H9 (cell line): ENCODE measurements at regions not wholly inside any gene's neighbourhood (a gene's known extent, or its start where the extent isn't known, plus 50 kb on each side); places are given as distances from the start of the nearest gene placed in this dataset.

Experiments
- DNase-seq: peaks from one replicate; pipeline ENCODE4 v3.0.0-alpha.2; 2017
- H2AFZ ChIP-seq: one replicate; pipeline ENCODE4 v1.6.1; 2013; ENCODE audit warnings: mild to moderate bottlenecking, low read length, control low read depth, moderate library complexity
- H2AK5ac ChIP-seq: 2 replicates; pipeline ENCODE4 v1.6.1; 2013; ENCODE audit warnings: low read length, control low read depth, mixed read lengths; ENCODE audit not compliant: insufficient read length
- H2BK120ac ChIP-seq: one replicate; pipeline ENCODE4 v1.6.1; 2013; ENCODE audit warnings: low read depth, mild to moderate bottlenecking, low read length, control low read depth, inconsistent platforms; ENCODE audit not compliant: poor library complexity, severe bottlenecking
- H2BK12ac ChIP-seq: 2 replicates; pipeline ENCODE4 v1.6.1; 2013; ENCODE audit warnings: low read length, control low read depth, mixed read lengths, low read depth; ENCODE audit not compliant: insufficient read length
- H2BK15ac ChIP-seq: 2 replicates; pipeline ENCODE4 v1.6.1; 2013; ENCODE audit warnings: low read depth, low read length, control low read depth
- H2BK20ac ChIP-seq: one replicate; pipeline ENCODE4 v1.6.1; 2013; ENCODE audit warnings: low read depth, mild to moderate bottlenecking, low read length, control low read depth, inconsistent platforms; ENCODE audit not compliant: poor library complexity, severe bottlenecking
- H2BK5ac ChIP-seq: 2 replicates; pipeline ENCODE4 v1.6.1; 2013; ENCODE audit warnings: low read length, control low read depth, mixed read lengths; ENCODE audit not compliant: insufficient read length
- H3K14ac ChIP-seq: 2 replicates; pipeline ENCODE4 v1.6.1; 2013; ENCODE audit warnings: low read length, control low read depth; ENCODE audit not compliant: insufficient read depth
- H3K18ac ChIP-seq: 2 replicates; pipeline ENCODE4 v1.6.1; 2013; ENCODE audit warnings: low read depth, mild to moderate bottlenecking, mixed read lengths, low read length, control low read depth; ENCODE audit not compliant: insufficient read length
- H3K23ac ChIP-seq: 2 replicates; pipeline ENCODE4 v1.6.1; 2013; ENCODE audit warnings: low read length, control low read depth, mixed read lengths, low read depth; ENCODE audit not compliant: insufficient read length
- H3K23me2 ChIP-seq: 2 replicates; pipeline ENCODE4 v1.6.1; 2013; ENCODE audit warnings: low read depth, mild to moderate bottlenecking, mixed read lengths, low read length, control low read depth; ENCODE audit not compliant: insufficient read length, poor library complexity, severe bottlenecking
- H3K27ac ChIP-seq: 2 replicates; pipeline ENCODE4 v1.5.1; 2013; ENCODE audit warnings: low read length, control low read depth, mixed read lengths, low read depth; ENCODE audit not compliant: insufficient read length
- H3K27me3 ChIP-seq: 2 replicates; pipeline ENCODE4 v1.6.1; 2013; ENCODE audit warnings: low read length, control low read depth, inconsistent platforms; ENCODE audit not compliant: insufficient read depth
- H3K4ac ChIP-seq: 2 replicates; pipeline ENCODE4 v1.6.1; 2013; ENCODE audit warnings: low read depth, mild to moderate bottlenecking, control low read depth, inconsistent platforms, low read length, moderate library complexity
- H3K4me1 ChIP-seq: 2 replicates; pipeline ENCODE4 v1.6.1; 2013; ENCODE audit warnings: low read length, control low read depth, inconsistent platforms; ENCODE audit not compliant: insufficient read depth
- H3K4me2 ChIP-seq: 2 replicates; pipeline ENCODE4 v1.6.1; 2013; ENCODE audit warnings: low read length, control low read depth, mixed read lengths; ENCODE audit not compliant: insufficient read length, insufficient read depth
- H3K56ac ChIP-seq: 2 replicates; pipeline ENCODE4 v1.6.1; 2013; ENCODE audit warnings: low read depth, mild to moderate bottlenecking, mixed read lengths, low read length, control low read depth; ENCODE audit not compliant: insufficient read length
- H3K79me1 ChIP-seq: 2 replicates; pipeline ENCODE4 v1.6.1; 2013; ENCODE audit warnings: low read depth, mild to moderate bottlenecking, moderate library complexity, low read length, control low read depth, inconsistent platforms; ENCODE audit not compliant: insufficient read depth, poor library complexity, severe bottlenecking
- H3K79me2 ChIP-seq: 2 replicates; pipeline ENCODE4 v1.6.1; 2013; ENCODE audit warnings: low read length, control low read depth, inconsistent platforms; ENCODE audit not compliant: insufficient read depth
- H3K9ac ChIP-seq: 2 replicates; pipeline ENCODE4 v1.6.1; 2013; ENCODE audit warnings: low read length, control low read depth, mixed read lengths; ENCODE audit not compliant: insufficient read length; ENCODE audit errors: extremely low read depth
- H3K9me3 ChIP-seq: one replicate; pipeline ENCODE4 v1.6.1; 2013; ENCODE audit warnings: low read depth, low read length, inconsistent platforms; ENCODE audit not compliant: control insufficient read depth
- H3T11ph ChIP-seq: one replicate; pipeline ENCODE4 v1.6.1; 2013; ENCODE audit warnings: mild to moderate bottlenecking, low read length, control low read depth, inconsistent platforms
- H4K20me1 ChIP-seq: one replicate; pipeline ENCODE4 v1.6.1; 2013; ENCODE audit not compliant: control insufficient read depth, insufficient read length, insufficient read depth
- H4K5ac ChIP-seq: 2 replicates; pipeline ENCODE4 v1.6.1; 2013; ENCODE audit warnings: low read depth, mild to moderate bottlenecking, mixed read lengths, low read length, control low read depth; ENCODE audit not compliant: insufficient read length
- H4K8ac ChIP-seq: replicated peaks from 2 replicates; pipeline ENCODE4 v1.6.1; 2013; ENCODE audit warnings: low read length, control low read depth, mixed read lengths, low read depth; ENCODE audit not compliant: insufficient read length
- H4K91ac ChIP-seq: 2 replicates; pipeline ENCODE4 v1.6.1; 2013; ENCODE audit warnings: low read depth, mild to moderate bottlenecking, moderate library complexity, mixed read lengths, low read length, control low read depth; ENCODE audit not compliant: insufficient read length
- H3K27ac Mint-ChIP-seq, 3 experiments: 2 replicates in 2 of 3; 3 replicates in 1 of 3; pipeline ENCODE4 v1.8.0; 2020 to 2021; ENCODE audit warnings: mixed read lengths in 3 of 3, mild to moderate bottlenecking in 1 of 3, moderate library complexity in 1 of 3
- H3K27me3 Mint-ChIP-seq: 2 replicates; pipeline ENCODE4 v1.8.0; 2021; ENCODE audit warnings: low read depth, mild to moderate bottlenecking, moderate library complexity, mixed read lengths
- H3K36me3 Mint-ChIP-seq, 3 experiments: 2 replicates in 2 of 3; 3 replicates in 1 of 3; pipeline ENCODE4 v1.8.0; 2020 to 2021; ENCODE audit warnings: low read depth in 3 of 3, mixed read lengths in 3 of 3; ENCODE audit not compliant: insufficient read depth in 1 of 3
- H3K4me1 Mint-ChIP-seq, 2 experiments: 2 replicates each; pipeline ENCODE4 v1.8.0; 2020; ENCODE audit warnings: mixed read lengths in 2 of 2
- H3K4me3 Mint-ChIP-seq, 2 experiments: 2 replicates in 1 of 2; 3 replicates in 1 of 2; pipeline ENCODE4 v1.8.0; 2020 to 2021; ENCODE audit warnings: mild to moderate bottlenecking in 2 of 2, mixed read lengths in 2 of 2, moderate library complexity in 1 of 2
- H3K9me3 Mint-ChIP-seq, 2 experiments: 2 replicates in 1 of 2; 3 replicates in 1 of 2; pipeline ENCODE4 v1.8.0; 2020; ENCODE audit warnings: mild to moderate bottlenecking in 2 of 2, mixed read lengths in 2 of 2, moderate library complexity in 1 of 2
- CTCF ChIP-seq: fragments of 200-600 bp; sonication (generic); conservative IDR thresholded peaks from 3 replicates; pipeline ENCODE4 v1.8.0; 2021; ENCODE audit warnings: antibody characterized with exemption, mild to moderate bottlenecking

GRCh38 chr13:57409121-57409520 lies 222.4 kb upstream of the PCDH17 start:
- Mint-ChIP-seq H3K36me3 (peaks cover 0 to 3% (median 0%) of the 10 kb centered on the region in 3 experiments; a peak in 1 of 7 replicates), H3K27me3 (no peaks in the 10 kb centered on the region), H3K4me3 (no peak overlapping the region), H3K9me3 (peaks cover 0 to 3% of the 10 kb centered on the region in 2 experiments; a peak in 2 of 5 replicates), H3K27ac (peak overlapping the region in 1 of 3 experiments; percentile 50; a peak in 1 of 7 replicates), H3K4me1 (peaks cover 7 to 8% of the 10 kb centered on the region in 2 experiments; a peak in 3 of 4 replicates)
- Histone ChIP-seq H3K4ac (no peak overlapping the region), H3K56ac (no peak overlapping the region), H2BK12ac (no peak overlapping the region), H3K14ac (no peak overlapping the region), H3K4me2 (no peak overlapping the region), H3K4me1 (no peaks in the 10 kb centered on the region), H3K79me2 (no peaks in the 10 kb centered on the region), H2BK5ac (no peak overlapping the region), H3K27me3 (no peaks in the 10 kb centered on the region), H2BK20ac (no peak overlapping the region), H2BK15ac (no peak overlapping the region), H4K5ac (no peak overlapping the region), H3T11ph (no peak overlapping the region), H2AFZ (no peak overlapping the region), H4K91ac (no peak overlapping the region), H3K9me3 (no peaks in the 10 kb centered on the region), H3K9ac (no peak overlapping the region), H2AK5ac (no peak overlapping the region), H3K79me1 (no peaks in the 10 kb centered on the region), H3K23ac (no peak overlapping the region), H4K8ac (no peak overlapping the region), H3K27ac (no peak overlapping the region), H4K20me1 (no peaks in the 10 kb centered on the region), H3K18ac (no peak overlapping the region), H2BK120ac (no peak overlapping the region), H3K23me2 (no peaks in the 10 kb centered on the region)
- TF ChIP-seq CTCF: no peak
- DNase-seq: peak; percentile 29
